Superior temporal gyrus (tissue), 1 donor: ENCODE measurements at regions not wholly inside any gene's neighbourhood (a gene's known extent, or its start where the extent isn't known, plus 50 kb on each side); places are given as distances from the start of the nearest gene placed in this dataset.
"Not testable (repeated sequence)": the region's sequence is repeated elsewhere in the genome, so short reads cannot be mapped to it uniquely, and the experiment has no call there.

ENCODE experiments used
- DNase-seq: peaks from one replicate; pipeline ENCODE4 v3.0.0-alpha.2; 2016; ENCODE audit errors: extremely low spot score

- DNase-seq, result no peak
Observed at GRCh38 chr2:39573276-39573675, 92.4 kb upstream of the TMEM178A start.

- no peak for DNase-seq
Observed at GRCh38 chr2:39581866-39582265, 83.9 kb upstream of the TMEM178A start.

- no peak for DNase-seq
Observed at GRCh38 chr2:39583213-39583612, 82.5 kb upstream of the TMEM178A start.

GRCh38 chr2:39583781-39584180 lies 81.9 kb upstream of the TMEM178A start:
- DNase-seq, result no peak

GRCh38 chr2:39584283-39584965 lies 81.3 kb upstream of the TMEM178A start:
- DNase-seq, result peak; percentile 43

- not testable (repeated sequence) for DNase-seq
Observed at GRCh38 chr2:39585531-39585930, 80.2 kb upstream of the TMEM178A start.

GRCh38 chr2:39587168-39587567 lies 78.5 kb upstream of the TMEM178A start:
- DNase-seq, result no peak

- no peak for DNase-seq
Observed at GRCh38 chr2:39587641-39588040, 78.1 kb upstream of the TMEM178A start.

- DNase-seq, result peak; percentile 75
Observed at GRCh38 chr2:39593439-39594393, 72.0 kb upstream of the TMEM178A start.

- DNase-seq, result no peak
Observed at GRCh38 chr2:39595116-39595515, 70.6 kb upstream of the TMEM178A start.

GRCh38 chr2:39597314-39597713 lies 68.4 kb upstream of the TMEM178A start:
- DNase-seq, result no peak

GRCh38 chr2:39602616-39603015 lies 63.1 kb upstream of the TMEM178A start:
- no peak for DNase-seq

- DNase-seq, result no peak
Observed at GRCh38 chr2:39603436-39603835, 62.3 kb upstream of the TMEM178A start.

- DNase-seq, result no peak
Observed at GRCh38 chr2:39604866-39605265, 60.9 kb upstream of the TMEM178A start.

- DNase-seq, result no peak
Observed at GRCh38 chr2:39606585-39606984, 59.1 kb upstream of the TMEM178A start.

- no peak for DNase-seq
Observed at GRCh38 chr2:39607538-39608262, 58.0 kb upstream of the TMEM178A start.

- no peak for DNase-seq
Observed at GRCh38 chr2:39608263-39608575, 57.5 kb upstream of the TMEM178A start.

- peak; percentile 54 for DNase-seq
Observed at GRCh38 chr2:39608686-39609441, 56.9 kb upstream of the TMEM178A start.

GRCh38 chr2:39609917-39610316 lies 55.8 kb upstream of the TMEM178A start:
- no peak for DNase-seq

GRCh38 chr2:39615675-39616074 lies 50.0 kb upstream of the TMEM178A start:
- DNase-seq, result no peak
